ENCODE measurements at regions not wholly inside any gene's neighbourhood (a gene's known extent, or its start where the extent isn't known, plus 50 kb on each side); places are given as distances from the start of the nearest gene placed in this dataset.

GRCh38 chr3:145489011-145489410 is 672.0 kb downstream of the PLOD2 start:
- TF ChIP-seq, protein P1, sequence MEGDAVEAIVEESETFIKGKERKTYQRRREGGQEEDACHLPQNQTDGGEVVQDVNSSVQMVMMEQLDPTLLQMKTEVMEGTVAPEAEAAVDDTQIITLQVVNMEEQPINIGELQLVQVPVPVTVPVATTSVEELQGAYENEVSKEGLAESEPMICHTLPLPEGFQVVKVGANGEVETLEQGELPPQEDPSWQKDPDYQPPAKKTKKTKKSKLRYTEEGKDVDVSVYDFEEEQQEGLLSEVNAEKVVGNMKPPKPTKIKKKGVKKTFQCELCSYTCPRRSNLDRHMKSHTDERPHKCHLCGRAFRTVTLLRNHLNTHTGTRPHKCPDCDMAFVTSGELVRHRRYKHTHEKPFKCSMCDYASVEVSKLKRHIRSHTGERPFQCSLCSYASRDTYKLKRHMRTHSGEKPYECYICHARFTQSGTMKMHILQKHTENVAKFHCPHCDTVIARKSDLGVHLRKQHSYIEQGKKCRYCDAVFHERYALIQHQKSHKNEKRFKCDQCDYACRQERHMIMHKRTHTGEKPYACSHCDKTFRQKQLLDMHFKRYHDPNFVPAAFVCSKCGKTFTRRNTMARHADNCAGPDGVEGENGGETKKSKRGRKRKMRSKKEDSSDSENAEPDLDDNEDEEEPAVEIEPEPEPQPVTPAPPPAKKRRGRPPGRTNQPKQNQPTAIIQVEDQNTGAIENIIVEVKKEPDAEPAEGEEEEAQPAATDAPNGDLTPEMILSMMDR (IDR thresholded peaks at IDR 0.05): no peak
- no peak for TF ChIP-seq EP300 (IDR thresholded peaks at IDR 0.05)

Measured in sigmoid colon (tissue), 4 donors.